GM20000 (cell line): ENCODE measurements at regions not wholly inside any gene's neighbourhood (a gene's known extent, or its start where the extent isn't known, plus 50 kb on each side); places are given as distances from the start of the nearest gene placed in this dataset.

Experiments
- DNase-seq: peaks from one replicate; pipeline ENCODE4 v3.0.0; 2012; ENCODE audit warnings: low spot score
- TF ChIP-seq, protein P1 (sequence below): IDR thresholded peaks from 2 replicates; pipeline ENCODE4 v1.5.1; 2012; ENCODE audit warnings: mild to moderate bottlenecking, control low read depth; ENCODE audit errors: extremely low read depth, missing control alignments

- TF ChIP-seq, protein P1, sequence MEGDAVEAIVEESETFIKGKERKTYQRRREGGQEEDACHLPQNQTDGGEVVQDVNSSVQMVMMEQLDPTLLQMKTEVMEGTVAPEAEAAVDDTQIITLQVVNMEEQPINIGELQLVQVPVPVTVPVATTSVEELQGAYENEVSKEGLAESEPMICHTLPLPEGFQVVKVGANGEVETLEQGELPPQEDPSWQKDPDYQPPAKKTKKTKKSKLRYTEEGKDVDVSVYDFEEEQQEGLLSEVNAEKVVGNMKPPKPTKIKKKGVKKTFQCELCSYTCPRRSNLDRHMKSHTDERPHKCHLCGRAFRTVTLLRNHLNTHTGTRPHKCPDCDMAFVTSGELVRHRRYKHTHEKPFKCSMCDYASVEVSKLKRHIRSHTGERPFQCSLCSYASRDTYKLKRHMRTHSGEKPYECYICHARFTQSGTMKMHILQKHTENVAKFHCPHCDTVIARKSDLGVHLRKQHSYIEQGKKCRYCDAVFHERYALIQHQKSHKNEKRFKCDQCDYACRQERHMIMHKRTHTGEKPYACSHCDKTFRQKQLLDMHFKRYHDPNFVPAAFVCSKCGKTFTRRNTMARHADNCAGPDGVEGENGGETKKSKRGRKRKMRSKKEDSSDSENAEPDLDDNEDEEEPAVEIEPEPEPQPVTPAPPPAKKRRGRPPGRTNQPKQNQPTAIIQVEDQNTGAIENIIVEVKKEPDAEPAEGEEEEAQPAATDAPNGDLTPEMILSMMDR = no peak
- DNase-seq = no peak
Observed at GRCh38 chr1:219391297-219391696, 217.6 kb downstream of the LYPLAL1 start.

DNA sequence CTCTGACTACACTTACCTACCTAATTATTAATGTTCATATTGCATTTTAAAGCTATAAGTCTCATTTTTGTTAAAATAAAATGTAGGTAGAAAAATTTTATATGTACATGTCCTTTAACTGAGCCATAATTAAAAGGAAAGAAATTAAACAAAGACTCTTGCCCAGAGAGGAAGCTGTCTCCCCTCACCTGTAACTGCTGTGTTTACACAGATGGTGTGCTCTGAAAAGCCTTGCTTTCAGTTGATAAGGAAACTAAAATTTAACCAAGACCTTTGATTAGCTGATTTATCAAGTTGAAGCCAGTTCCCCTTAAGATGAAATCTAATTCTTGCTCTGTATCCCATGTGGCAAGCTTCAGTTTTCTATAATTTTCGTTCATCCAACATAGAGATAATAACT lies 213.5 kb downstream of the LYPLAL1 start:
- TF ChIP-seq, protein P1 = no peak
- DNase-seq = no peak

DNA sequence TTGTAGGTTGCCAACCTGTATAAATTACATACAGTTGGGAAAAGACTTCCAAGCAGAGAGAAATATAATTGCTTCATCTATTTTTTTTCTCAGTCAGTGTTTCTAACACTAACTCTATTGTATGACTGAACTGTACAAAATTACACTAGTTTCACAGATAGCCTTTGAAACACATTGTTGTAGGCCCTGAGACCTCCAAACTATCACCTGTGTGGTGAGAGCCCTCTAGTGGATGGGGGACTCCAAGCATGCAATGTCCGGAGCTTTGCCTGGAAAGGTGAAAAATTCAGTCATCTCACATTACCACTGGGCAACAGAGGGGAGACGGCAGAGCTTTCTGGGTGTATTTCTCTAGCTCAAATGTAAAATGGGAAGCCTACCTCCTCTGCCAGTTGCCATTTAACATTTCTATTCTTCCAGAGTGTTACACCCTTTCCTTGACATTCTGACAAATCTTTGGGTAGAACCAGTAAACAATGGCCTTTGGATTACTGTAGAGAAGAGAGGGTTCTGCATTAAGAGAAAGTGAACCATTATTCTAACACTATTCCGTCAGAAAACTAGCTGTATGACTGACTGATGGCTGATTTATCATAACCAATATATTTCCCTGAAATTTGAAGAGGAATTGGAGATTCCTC lies 212.2 kb downstream of the LYPLAL1 start:
- TF ChIP-seq, protein P1 = peak; percentile 60
- DNase-seq = peak; percentile 59

GRCh38 chr1:219383281-219383680 lies 209.6 kb downstream of the LYPLAL1 start:
- TF ChIP-seq, protein P1 = no peak
- DNase-seq = no peak

DNA sequence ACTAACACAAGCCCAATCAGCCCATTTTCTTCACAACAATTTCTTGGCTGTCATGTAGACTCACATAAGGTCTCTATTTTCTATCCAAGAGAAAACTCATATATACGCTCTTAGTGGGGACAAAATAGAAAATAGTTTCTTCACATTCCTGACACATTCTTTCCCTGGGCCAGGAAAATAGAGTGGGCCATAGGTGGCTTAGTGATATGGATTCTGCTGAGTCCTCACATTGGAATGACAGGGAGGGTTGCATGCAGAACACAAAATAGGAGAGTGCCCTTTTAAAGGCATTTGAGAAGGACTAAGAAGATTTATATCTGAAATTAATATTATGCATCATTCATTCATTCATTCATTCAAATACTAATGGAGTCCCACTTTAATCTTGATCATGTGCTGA lies 207.7 kb downstream of the LYPLAL1 start:
- TF ChIP-seq, protein P1 = no peak
- DNase-seq = no peak

GRCh38 chr1:219380463-219380862 lies 206.8 kb downstream of the LYPLAL1 start:
- DNase-seq = no peak
- TF ChIP-seq, protein P1 = no peak

GRCh38 chr1:219379691-219380090 lies 206.0 kb downstream of the LYPLAL1 start:
- TF ChIP-seq, protein P1 = no peak
- no peak for DNase-seq
